ENCODE measurements at regions not wholly inside any gene's neighbourhood (a gene's known extent, or its start where the extent isn't known, plus 50 kb on each side); places are given as distances from the start of the nearest gene placed in this dataset.
"Not testable (repeated sequence)": the region's sequence is repeated elsewhere in the genome, so short reads cannot be mapped to it uniquely, and the experiment has no call there.

- H3K4me2 ChIP-seq (ENCODE audit: low read length), result no peak overlapping the region
- no peak overlapping the region for H3K4me3 ChIP-seq (ENCODE audit: low read length)
- no peak overlapping the region for H4K8ac ChIP-seq (ENCODE audit: low read depth, low read length)
- no CpG with 5 or more reads among the region's 1 CpG for WGBS (ENCODE audit: extremely low coverage, insufficient coverage, low lambda C conversion rate)
- H3K79me2 ChIP-seq (ENCODE audit: control insufficient read depth, insufficient read depth, low read length), result no peaks in the 10 kb centered on the region
- no peak for DNase-seq
- no peak overlapping the region for H2AK5ac ChIP-seq (ENCODE audit: low read length)
- H3K18ac ChIP-seq (ENCODE audit: low read length), result no peak overlapping the region
- no peak overlapping the region for H3K56ac ChIP-seq (ENCODE audit: low read length)
- no peak overlapping the region for H3K27ac ChIP-seq (ENCODE audit: low read depth, low read length)
- H3K36me3 ChIP-seq (ENCODE audit: control insufficient read depth, insufficient read depth, low read length), result no peaks in the 10 kb centered on the region
- H3K23ac ChIP-seq (ENCODE audit: low read length), result no peak overlapping the region
- H3K79me1 ChIP-seq (ENCODE audit: low read length), result no peaks in the 10 kb centered on the region
- H2BK5ac ChIP-seq (ENCODE audit: low read length), result no peak overlapping the region
- no peak overlapping the region for H2BK120ac ChIP-seq (ENCODE audit: low read depth, low read length)
- no peak overlapping the region for H4K5ac ChIP-seq (ENCODE audit: low read length)
- no peak overlapping the region for H3K9ac ChIP-seq (ENCODE audit: low read length)
- no peak overlapping the region for H2BK15ac ChIP-seq (replicated peaks; ENCODE audit: low read depth)
- H3K4ac ChIP-seq (ENCODE audit: low read depth, low read length), result no peak overlapping the region
- no peaks in the 10 kb centered on the region for H3K27me3 ChIP-seq (ENCODE audit: insufficient read depth, low read length, poor library complexity)
- no peaks in the 10 kb centered on the region for H3K4me1 ChIP-seq (ENCODE audit: control insufficient read depth, low read depth, low read length)
These were observed 289.0 kb downstream of the HNRNPD start for GRCh38 chr4:82084747-82085146.

- not testable (repeated sequence) for H4K8ac ChIP-seq (ENCODE audit: low read depth, low read length); DNase-seq
- WGBS (ENCODE audit: extremely low coverage, insufficient coverage, low lambda C conversion rate), result no CpG with 5 or more reads among the region's 31 CpGs
These were observed 296.3 kb downstream of the HNRNPD start for GRCh38 chr4:82077471-82077995.

GRCh38 chr4:82076809-82077208, 297.0 kb downstream of the HNRNPD start:
- Histone ChIP-seq H4K5ac (ENCODE audit: low read length) (no peak overlapping the region), H3K18ac (ENCODE audit: low read length) (no peak overlapping the region), H3K56ac (ENCODE audit: low read length) (no peak overlapping the region), H3K4me2 (ENCODE audit: low read length) (no peak overlapping the region), H3K79me2 (ENCODE audit: control insufficient read depth, insufficient read depth, low read length) (no peaks in the 10 kb centered on the region), H3K36me3 (ENCODE audit: control insufficient read depth, insufficient read depth, low read length) (no peaks in the 10 kb centered on the region), H3K4ac (ENCODE audit: low read depth, low read length) (no peak overlapping the region), H2BK5ac (ENCODE audit: low read length) (no peak overlapping the region), H2BK15ac (replicated peaks; ENCODE audit: low read depth) (no peak overlapping the region), H3K4me3 (ENCODE audit: low read length) (no peak overlapping the region), H3K23ac (ENCODE audit: low read length) (no peak overlapping the region), H3K27me3 (ENCODE audit: insufficient read depth, low read length, poor library complexity) (no peaks in the 10 kb centered on the region), H3K79me1 (ENCODE audit: low read length) (no peaks in the 10 kb centered on the region), H3K27ac (ENCODE audit: low read depth, low read length) (no peak overlapping the region), H3K9ac (ENCODE audit: low read length) (no peak overlapping the region), H3K4me1 (ENCODE audit: control insufficient read depth, low read depth, low read length) (no peaks in the 10 kb centered on the region), H4K8ac (ENCODE audit: low read depth, low read length) (no peak overlapping the region), H2BK120ac (ENCODE audit: low read depth, low read length) (no peak overlapping the region), H2AK5ac (ENCODE audit: low read length) (no peak overlapping the region)
- WGBS (ENCODE audit: extremely low coverage, insufficient coverage, low lambda C conversion rate), result no CpG with 5 or more reads among the region's 8 CpGs
- no peak for DNase-seq

More at GRCh38 chr4:82077471-82077995, 296.3 kb downstream of the HNRNPD start:
- H3K27me3 ChIP-seq (ENCODE audit: insufficient read depth, low read length, poor library complexity); H3K23ac ChIP-seq (ENCODE audit: low read length); H3K9ac ChIP-seq (ENCODE audit: low read length); H3K4me1 ChIP-seq (ENCODE audit: control insufficient read depth, low read depth, low read length); H3K4me3 ChIP-seq (ENCODE audit: low read length); H2AK5ac ChIP-seq (ENCODE audit: low read length); H3K27ac ChIP-seq (ENCODE audit: low read depth, low read length); H3K18ac ChIP-seq (ENCODE audit: low read length); H2BK5ac ChIP-seq (ENCODE audit: low read length); H2BK15ac ChIP-seq (replicated peaks; ENCODE audit: low read depth); H3K79me1 ChIP-seq (ENCODE audit: low read length); H3K56ac ChIP-seq (ENCODE audit: low read length); H4K5ac ChIP-seq (ENCODE audit: low read length); H3K79me2 ChIP-seq (ENCODE audit: control insufficient read depth, insufficient read depth, low read length); H2BK120ac ChIP-seq (ENCODE audit: low read depth, low read length); H3K4me2 ChIP-seq (ENCODE audit: low read length); H3K36me3 ChIP-seq (ENCODE audit: control insufficient read depth, insufficient read depth, low read length); H3K4ac ChIP-seq (ENCODE audit: low read depth, low read length): not testable (repeated sequence)

GRCh38 chr4:82076359-82076758, 297.4 kb downstream of the HNRNPD start:
- Histone ChIP-seq H3K4me2 (ENCODE audit: low read length) (no peak overlapping the region), H2BK5ac (ENCODE audit: low read length) (no peak overlapping the region), H4K5ac (ENCODE audit: low read length) (no peak overlapping the region), H2AK5ac (ENCODE audit: low read length) (no peak overlapping the region), H3K4me3 (ENCODE audit: low read length) (no peak overlapping the region), H3K18ac (ENCODE audit: low read length) (no peak overlapping the region), H3K79me2 (ENCODE audit: control insufficient read depth, insufficient read depth, low read length) (no peaks in the 10 kb centered on the region), H3K27me3 (ENCODE audit: insufficient read depth, low read length, poor library complexity) (no peaks in the 10 kb centered on the region), H3K36me3 (ENCODE audit: control insufficient read depth, insufficient read depth, low read length) (no peaks in the 10 kb centered on the region), H3K79me1 (ENCODE audit: low read length) (no peaks in the 10 kb centered on the region), H3K4me1 (ENCODE audit: control insufficient read depth, low read depth, low read length) (no peaks in the 10 kb centered on the region), H3K4ac (ENCODE audit: low read depth, low read length) (no peak overlapping the region), H3K23ac (ENCODE audit: low read length) (no peak overlapping the region), H3K9ac (ENCODE audit: low read length) (no peak overlapping the region), H3K27ac (ENCODE audit: low read depth, low read length) (no peak overlapping the region), H2BK15ac (replicated peaks; ENCODE audit: low read depth) (no peak overlapping the region), H3K56ac (ENCODE audit: low read length) (no peak overlapping the region), H2BK120ac (ENCODE audit: low read depth, low read length) (no peak overlapping the region), H4K8ac (ENCODE audit: low read depth, low read length) (no peak overlapping the region)
- no CpG with 5 or more reads among the region's 1 CpG for WGBS (ENCODE audit: extremely low coverage, insufficient coverage, low lambda C conversion rate)
- DNase-seq, result no peak

- Histone ChIP-seq H3K4me2 (ENCODE audit: low read length) (no peak overlapping the region), H3K56ac (ENCODE audit: low read length) (no peak overlapping the region), H3K27ac (ENCODE audit: low read depth, low read length) (no peak overlapping the region), H3K79me2 (ENCODE audit: control insufficient read depth, insufficient read depth, low read length) (no peaks in the 10 kb centered on the region), H4K8ac (ENCODE audit: low read depth, low read length) (no peak overlapping the region), H3K9ac (ENCODE audit: low read length) (no peak overlapping the region), H2BK5ac (ENCODE audit: low read length) (no peak overlapping the region), H3K23ac (ENCODE audit: low read length) (no peak overlapping the region), H3K18ac (ENCODE audit: low read length) (no peak overlapping the region), H3K79me1 (ENCODE audit: low read length) (no peaks in the 10 kb centered on the region), H3K36me3 (ENCODE audit: control insufficient read depth, insufficient read depth, low read length) (no peaks in the 10 kb centered on the region), H3K27me3 (ENCODE audit: insufficient read depth, low read length, poor library complexity) (no peaks in the 10 kb centered on the region), H3K4me1 (ENCODE audit: control insufficient read depth, low read depth, low read length) (no peaks in the 10 kb centered on the region), H3K4ac (ENCODE audit: low read depth, low read length) (no peak overlapping the region), H2BK15ac (replicated peaks; ENCODE audit: low read depth) (no peak overlapping the region), H4K5ac (ENCODE audit: low read length) (no peak overlapping the region), H3K4me3 (ENCODE audit: low read length) (no peak overlapping the region), H2AK5ac (ENCODE audit: low read length) (no peak overlapping the region), H2BK120ac (ENCODE audit: low read depth, low read length) (no peak overlapping the region)
- DNase-seq, result no peak
These were observed 301.8 kb downstream of the HNRNPD start for GRCh38 chr4:82071951-82072350.

- WGBS (ENCODE audit: extremely low coverage, insufficient coverage, low lambda C conversion rate), result no CpG with 5 or more reads among the region's 4 CpGs
- Histone ChIP-seq H4K8ac (ENCODE audit: low read depth, low read length) (no peak overlapping the region), H3K4me1 (ENCODE audit: control insufficient read depth, low read depth, low read length) (no peaks in the 10 kb centered on the region), H3K27me3 (ENCODE audit: insufficient read depth, low read length, poor library complexity) (no peaks in the 10 kb centered on the region), H2BK5ac (ENCODE audit: low read length) (no peak overlapping the region), H3K4me2 (ENCODE audit: low read length) (no peak overlapping the region), H3K56ac (ENCODE audit: low read length) (no peak overlapping the region), H2AK5ac (ENCODE audit: low read length) (no peak overlapping the region), H3K23ac (ENCODE audit: low read length) (no peak overlapping the region), H3K79me2 (ENCODE audit: control insufficient read depth, insufficient read depth, low read length) (no peaks in the 10 kb centered on the region), H3K4me3 (ENCODE audit: low read length) (no peak overlapping the region), H3K27ac (ENCODE audit: low read depth, low read length) (no peak overlapping the region), H3K9ac (ENCODE audit: low read length) (no peak overlapping the region), H3K79me1 (ENCODE audit: low read length) (no peaks in the 10 kb centered on the region), H2BK15ac (replicated peaks; ENCODE audit: low read depth) (no peak overlapping the region), H3K4ac (ENCODE audit: low read depth, low read length) (no peak overlapping the region), H4K5ac (ENCODE audit: low read length) (no peak overlapping the region), H2BK120ac (ENCODE audit: low read depth, low read length) (no peak overlapping the region), H3K36me3 (ENCODE audit: control insufficient read depth, insufficient read depth, low read length) (no peaks in the 10 kb centered on the region), H3K18ac (ENCODE audit: low read length) (no peak overlapping the region)
- DNase-seq, result no peak
These were observed 303.7 kb downstream of the HNRNPD start for GRCh38 chr4:82069883-82070638.

All from mesendoderm (in vitro differentiated cells).